ENCODE measurements at regions not wholly inside any gene's neighbourhood (a gene's known extent, or its start where the extent isn't known, plus 50 kb on each side); places are given as distances from the start of the nearest gene placed in this dataset.

DNA sequence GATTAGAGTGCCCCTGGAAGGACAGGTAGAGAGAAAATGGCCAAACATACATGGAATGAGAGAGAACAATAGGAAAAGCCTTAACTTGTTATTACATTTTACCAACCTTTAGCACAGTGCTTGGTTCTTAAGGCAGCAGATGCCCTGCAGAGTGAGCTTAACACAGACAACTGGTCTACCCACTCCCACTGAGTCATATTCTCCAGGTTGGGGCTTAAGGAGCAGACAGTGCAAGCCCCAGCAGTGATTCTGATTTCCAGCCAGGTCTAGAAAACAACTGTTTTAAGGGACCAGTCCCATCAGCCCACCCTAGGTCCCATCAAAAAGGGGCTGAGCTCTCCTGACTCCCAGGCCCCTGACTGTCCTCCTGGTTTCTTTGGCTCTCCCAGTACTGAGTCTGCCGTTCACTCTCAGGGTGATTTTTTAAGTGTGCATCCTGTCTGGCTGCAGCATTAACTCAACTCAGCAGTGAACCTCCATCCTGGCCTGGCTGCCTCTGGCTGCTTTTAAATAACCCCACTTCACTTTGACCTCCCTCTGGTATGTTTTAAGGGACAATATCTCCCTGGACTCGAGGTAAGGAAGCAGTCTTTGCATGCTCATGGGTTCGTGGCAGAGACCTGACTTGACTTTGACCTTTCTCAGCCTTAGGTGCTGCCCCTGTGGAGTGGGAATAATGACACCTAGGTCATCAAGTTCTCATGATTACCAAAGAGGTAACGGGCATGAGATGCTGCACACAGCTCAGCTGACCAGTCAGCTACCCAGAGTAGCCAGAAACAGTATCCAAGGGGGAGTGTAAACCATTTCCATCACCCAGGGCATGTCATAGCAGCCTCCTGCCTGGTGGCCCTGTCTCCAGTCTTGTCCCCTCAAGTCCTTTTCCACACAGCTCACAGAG, 210.7 kb upstream of the PWP1 start:
- TF ChIP-seq POLR2AphosphoS5 (IDR thresholded peaks at IDR 0.05; ENCODE audit: low read depth, low read length) (no peak), BRCA1 (IDR thresholded peaks at IDR 0.05; ENCODE audit: low read depth, low read length) (no peak), PHF8 (conservative IDR thresholded peaks at IDR 0.05; ENCODE audit: low read depth, low read length) (no peak), ZNF274 (IDR thresholded peaks at IDR 0.05; ENCODE audit: borderline replicate concordance, extremely low read depth, low read length) (no peak), GTF2F1 (IDR thresholded peaks at IDR 0.05; ENCODE audit: borderline replicate concordance, low read depth, low read length) (no peak), POLR2A (IDR thresholded peaks at IDR 0.05; ENCODE audit: control extremely low read depth in 1 of 2, low read depth in 2 of 2, low read length in 2 of 2) (no peak)
- TF ChIP-seq, protein P1, sequence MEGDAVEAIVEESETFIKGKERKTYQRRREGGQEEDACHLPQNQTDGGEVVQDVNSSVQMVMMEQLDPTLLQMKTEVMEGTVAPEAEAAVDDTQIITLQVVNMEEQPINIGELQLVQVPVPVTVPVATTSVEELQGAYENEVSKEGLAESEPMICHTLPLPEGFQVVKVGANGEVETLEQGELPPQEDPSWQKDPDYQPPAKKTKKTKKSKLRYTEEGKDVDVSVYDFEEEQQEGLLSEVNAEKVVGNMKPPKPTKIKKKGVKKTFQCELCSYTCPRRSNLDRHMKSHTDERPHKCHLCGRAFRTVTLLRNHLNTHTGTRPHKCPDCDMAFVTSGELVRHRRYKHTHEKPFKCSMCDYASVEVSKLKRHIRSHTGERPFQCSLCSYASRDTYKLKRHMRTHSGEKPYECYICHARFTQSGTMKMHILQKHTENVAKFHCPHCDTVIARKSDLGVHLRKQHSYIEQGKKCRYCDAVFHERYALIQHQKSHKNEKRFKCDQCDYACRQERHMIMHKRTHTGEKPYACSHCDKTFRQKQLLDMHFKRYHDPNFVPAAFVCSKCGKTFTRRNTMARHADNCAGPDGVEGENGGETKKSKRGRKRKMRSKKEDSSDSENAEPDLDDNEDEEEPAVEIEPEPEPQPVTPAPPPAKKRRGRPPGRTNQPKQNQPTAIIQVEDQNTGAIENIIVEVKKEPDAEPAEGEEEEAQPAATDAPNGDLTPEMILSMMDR (IDR thresholded peaks at IDR 0.05; ENCODE audit: control extremely low read depth in 1 of 3, insufficient read depth in 1 of 3, low read depth in 1 of 3, low read length in 3 of 3) = no peak

All from H1 (cell line).